Esophagus muscularis mucosa (tissue), 4 donors: ENCODE measurements at regions not wholly inside any gene's neighbourhood (a gene's known extent, or its start where the extent isn't known, plus 50 kb on each side); places are given as distances from the start of the nearest gene placed in this dataset.

Experiments
- EP300 ChIP-seq: sonication (generic); formaldehyde crosslinking; IDR thresholded peaks from one replicate; pipeline ENCODE4 v1.6.1; 2017; ENCODE audit warnings: antibody characterized with exemption
- POLR2A ChIP-seq: fragments of 450-650 bp; IDR thresholded peaks from one replicate; pipeline ENCODE4 v1.6.1; 2017; ENCODE audit warnings: antibody characterized with exemption, moderate library complexity, mild to moderate bottlenecking, low read depth
- POLR2AphosphoS5 ChIP-seq, 2 donors: sonication (generic); formaldehyde crosslinking; IDR thresholded peaks; one replicate each; pipeline ENCODE4 v1.6.1; 2017; ENCODE audit warnings: antibody characterized with exemption in 2 of 2
- TF ChIP-seq, protein P1 (sequence below), 3 experiments: fragments of 200-600 bp in 2 of 3; fragments of 450-650 bp in 1 of 3; sonication (generic) in 2 of 3; IDR thresholded peaks; one replicate each; pipeline ENCODE4 v1.5.1; 2017 to 2019; ENCODE audit warnings: antibody characterized with exemption in 3 of 3, mild to moderate bottlenecking in 2 of 3, moderate library complexity in 1 of 3

DNA sequence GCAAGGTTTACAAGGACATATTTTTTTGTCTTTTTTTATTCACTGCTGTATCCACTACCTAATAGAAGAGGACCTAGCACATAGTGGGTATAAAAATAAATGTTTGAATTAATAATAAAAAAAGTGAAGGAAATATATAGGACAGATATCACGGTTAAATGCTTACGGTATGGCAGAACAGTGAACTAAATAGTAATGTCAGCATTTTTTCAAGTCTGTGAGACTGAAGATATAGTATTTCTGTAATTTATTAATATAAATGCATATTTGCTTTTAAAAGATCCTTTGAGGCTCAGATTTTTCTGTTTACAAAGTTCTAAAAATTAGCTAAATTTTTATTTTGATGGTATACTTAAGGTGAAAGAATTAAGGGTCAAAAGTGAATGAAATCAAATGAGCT is 68.6 kb upstream of the CNTN5 start:
- TF ChIP-seq, protein P1, sequence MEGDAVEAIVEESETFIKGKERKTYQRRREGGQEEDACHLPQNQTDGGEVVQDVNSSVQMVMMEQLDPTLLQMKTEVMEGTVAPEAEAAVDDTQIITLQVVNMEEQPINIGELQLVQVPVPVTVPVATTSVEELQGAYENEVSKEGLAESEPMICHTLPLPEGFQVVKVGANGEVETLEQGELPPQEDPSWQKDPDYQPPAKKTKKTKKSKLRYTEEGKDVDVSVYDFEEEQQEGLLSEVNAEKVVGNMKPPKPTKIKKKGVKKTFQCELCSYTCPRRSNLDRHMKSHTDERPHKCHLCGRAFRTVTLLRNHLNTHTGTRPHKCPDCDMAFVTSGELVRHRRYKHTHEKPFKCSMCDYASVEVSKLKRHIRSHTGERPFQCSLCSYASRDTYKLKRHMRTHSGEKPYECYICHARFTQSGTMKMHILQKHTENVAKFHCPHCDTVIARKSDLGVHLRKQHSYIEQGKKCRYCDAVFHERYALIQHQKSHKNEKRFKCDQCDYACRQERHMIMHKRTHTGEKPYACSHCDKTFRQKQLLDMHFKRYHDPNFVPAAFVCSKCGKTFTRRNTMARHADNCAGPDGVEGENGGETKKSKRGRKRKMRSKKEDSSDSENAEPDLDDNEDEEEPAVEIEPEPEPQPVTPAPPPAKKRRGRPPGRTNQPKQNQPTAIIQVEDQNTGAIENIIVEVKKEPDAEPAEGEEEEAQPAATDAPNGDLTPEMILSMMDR (IDR thresholded peaks at IDR 0.05) = no peak
- TF ChIP-seq POLR2AphosphoS5 (IDR thresholded peaks at IDR 0.05) (no peak), POLR2A (no peak), EP300 (no peak)
